Stimulated activated CD4-positive, alpha-beta T cell treated with anti-CD3 and anti-CD28 coated beads, Interleukin-1b, Interleukin-23, amount 100 ng/mL, for 24 hours (primary cell): ENCODE measurements at regions not wholly inside any gene's neighbourhood (a gene's known extent, or its start where the extent isn't known, plus 50 kb on each side); places are given as distances from the start of the nearest gene placed in this dataset.

Source experiments
- DNase-seq, 4 experiments: peaks; one replicate each; pipeline ENCODE4 v3.0.0-alpha.2; 2020; ENCODE audit warnings: low read depth in 4 of 4, low spot score in 1 of 4

DNA sequence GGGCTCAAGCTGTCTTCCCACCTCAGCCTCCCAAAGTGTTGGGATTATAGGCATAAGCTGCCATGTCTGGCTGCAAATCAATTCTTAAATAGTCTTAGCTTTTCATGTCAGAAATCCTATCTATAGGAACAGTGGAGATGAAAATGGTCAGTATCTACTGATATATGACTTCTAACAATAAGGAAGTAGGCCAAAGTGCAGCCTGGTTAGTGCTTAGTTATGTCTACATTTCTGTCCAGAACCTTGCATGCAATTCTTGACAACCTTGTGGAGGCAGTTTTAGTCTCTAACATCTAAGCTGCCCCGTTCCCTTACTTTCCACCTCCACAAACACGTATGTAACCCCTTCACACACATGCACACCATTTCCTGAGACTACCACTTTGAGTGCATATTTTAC, 169.2 kb upstream of the SPATS2L start:
- no peak for DNase-seq

DNA sequence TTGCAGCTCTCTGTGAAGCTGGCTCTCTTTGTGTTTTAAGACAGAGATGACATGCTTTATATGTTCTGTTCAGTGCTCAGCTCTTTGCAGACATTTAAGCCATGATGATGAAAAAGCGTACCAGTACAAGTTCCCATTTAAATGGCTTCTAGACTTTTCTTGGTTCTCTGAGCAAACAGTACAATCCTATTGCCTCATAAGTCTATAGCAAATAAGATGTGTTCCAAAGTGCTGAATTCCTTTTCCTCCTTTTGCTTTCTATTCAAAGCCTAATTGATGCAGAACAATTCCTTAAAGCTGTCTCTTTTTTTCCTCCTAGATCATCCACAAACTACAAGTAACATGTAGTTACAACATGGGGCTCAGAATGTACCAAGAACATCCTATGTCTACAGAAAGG, 168.8 kb upstream of the SPATS2L start:
- DNase-seq, result no peak

DNA sequence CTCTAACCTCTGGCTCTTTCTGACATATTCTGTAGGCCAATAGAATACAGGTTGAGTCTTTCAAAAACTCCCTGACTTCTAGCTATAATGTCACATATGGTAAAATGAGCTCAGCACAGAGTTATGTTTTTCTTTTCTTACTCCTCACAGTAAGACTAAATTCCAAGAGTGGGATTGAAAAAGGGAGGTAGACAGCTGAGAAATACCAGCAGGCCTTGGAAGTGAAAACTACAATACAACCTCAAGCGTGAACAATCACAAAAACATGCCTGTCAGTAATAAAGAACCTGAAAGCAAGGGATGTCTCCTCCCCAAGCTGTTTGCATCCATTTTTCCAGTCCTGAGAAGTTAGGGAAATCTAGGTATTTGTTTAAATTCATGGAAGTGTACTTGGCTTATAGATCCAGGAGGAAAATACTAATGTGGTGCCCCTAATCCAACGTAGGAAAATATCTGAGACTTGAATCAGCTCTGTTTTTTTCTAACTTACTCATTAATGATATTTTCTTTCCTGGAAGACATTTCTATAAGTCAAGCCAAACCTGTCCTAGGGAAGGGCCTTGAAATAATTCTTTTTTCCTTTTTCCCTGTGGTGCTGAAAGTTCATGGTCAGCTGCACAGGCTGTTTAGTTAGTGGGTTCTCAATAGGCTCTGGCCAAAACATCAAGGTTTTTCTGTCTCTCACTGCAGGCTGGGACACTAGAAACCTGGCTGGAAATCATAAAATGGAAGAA, 167.9 kb upstream of the SPATS2L start:
- no peak for DNase-seq

DNA sequence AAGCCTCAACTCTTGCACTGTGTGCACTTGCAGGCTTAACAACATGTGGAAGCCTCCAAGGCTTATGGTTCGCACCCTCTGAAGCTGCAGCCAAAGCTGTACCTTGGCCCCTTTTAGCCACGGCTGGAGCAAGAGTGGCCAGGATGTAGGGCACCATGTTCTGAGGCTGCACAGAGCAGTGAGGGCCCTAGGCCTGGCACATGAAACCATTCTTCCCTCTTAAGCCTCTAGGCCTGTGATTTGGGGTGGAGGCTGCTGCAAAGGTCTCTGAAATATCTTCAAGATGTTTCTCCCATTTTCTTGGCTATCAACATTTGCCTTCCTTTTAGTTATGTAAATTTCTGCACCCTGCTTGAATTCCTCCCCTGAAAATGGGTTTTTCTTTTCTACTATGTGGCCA, 161.9 kb upstream of the SPATS2L start:
- no peak for DNase-seq

DNA sequence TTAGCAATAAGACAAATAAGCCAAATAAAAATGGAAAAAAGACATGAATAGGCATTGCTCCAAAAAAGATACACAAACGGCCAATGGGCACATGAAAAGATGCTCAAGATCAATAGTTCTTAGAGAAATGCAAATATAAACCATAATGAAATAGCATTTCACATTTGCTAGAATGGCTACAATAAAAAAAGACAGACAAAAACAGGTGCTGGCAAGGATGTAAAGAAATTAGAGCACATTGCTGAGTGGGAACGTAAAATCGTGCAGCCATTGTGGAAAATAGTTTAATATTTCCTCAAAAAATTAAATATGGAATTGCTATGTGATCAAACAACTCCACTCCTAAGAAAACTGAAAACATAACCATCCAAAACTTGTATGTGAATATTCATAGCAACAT, 160.0 kb upstream of the SPATS2L start:
- DNase-seq, result no peak

DNA sequence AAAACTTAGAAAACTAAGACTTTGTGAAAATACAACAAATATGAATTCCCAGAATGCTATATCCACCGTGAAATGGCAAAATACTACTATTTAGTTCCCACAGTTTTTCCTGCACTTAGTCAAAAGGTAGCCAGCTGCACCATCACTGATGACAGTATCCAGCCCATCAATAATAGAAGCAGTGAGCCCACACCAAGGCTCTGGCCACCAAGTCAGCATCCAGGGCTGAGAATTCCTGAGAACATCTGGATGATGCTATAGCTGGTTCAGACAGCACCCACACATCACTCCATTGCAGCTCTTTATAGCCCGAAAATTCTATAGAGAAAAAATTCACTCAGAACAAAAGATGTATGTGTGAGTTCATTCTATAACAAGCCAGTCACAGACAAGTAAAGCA, 159.1 kb upstream of the SPATS2L start:
- DNase-seq, result no peak

DNA sequence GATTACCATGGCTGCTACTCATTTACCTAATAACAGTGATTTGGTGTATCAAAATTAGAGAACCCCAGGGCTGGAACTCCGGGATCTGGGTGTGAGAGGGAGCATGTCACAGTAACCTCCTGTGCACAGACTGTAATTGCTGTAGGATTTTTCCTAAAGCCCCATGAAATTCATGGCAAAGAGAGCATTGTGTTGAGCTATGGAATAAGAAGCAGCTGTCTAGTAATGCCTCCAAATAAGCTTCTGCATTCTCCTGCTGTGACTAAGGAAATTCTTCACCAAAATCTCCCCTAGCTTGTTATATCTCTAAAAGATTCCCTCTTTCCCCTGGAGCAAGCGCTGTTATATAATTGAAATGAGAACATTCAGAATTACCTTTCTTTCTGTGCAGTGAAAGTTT, 158.1 kb upstream of the SPATS2L start:
- DNase-seq, result no peak

DNA sequence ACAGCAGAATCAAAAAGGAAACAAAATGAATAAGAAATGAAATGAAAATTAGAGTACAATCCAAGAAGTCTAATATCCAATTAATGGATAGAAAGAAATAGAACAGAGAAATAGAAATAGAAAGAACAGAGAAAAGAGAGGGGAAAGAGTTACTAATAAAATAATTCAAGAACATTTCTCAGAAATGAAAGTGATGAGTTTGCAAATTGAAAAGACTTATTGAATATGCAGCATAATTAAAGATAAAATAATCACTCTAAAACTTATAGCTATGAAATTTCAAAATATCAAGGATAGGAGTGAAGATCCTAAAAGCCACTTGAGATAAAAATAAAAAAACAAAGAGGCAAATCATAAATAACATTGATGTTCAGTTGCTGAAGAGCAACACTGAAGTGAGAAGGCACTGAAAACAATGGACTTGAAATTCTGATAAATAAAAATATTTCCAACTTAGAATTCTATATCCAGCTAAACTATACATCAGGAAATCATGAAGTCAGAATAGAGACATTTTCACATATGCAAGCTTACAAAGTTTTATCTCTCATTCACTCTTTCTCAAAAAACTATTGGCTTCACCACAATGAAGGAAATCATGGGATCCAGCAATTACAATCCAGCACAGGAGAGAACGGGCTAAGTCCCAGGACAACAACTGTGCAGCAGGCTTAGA, 155.9 kb upstream of the SPATS2L start:
- no peak for DNase-seq

DNA sequence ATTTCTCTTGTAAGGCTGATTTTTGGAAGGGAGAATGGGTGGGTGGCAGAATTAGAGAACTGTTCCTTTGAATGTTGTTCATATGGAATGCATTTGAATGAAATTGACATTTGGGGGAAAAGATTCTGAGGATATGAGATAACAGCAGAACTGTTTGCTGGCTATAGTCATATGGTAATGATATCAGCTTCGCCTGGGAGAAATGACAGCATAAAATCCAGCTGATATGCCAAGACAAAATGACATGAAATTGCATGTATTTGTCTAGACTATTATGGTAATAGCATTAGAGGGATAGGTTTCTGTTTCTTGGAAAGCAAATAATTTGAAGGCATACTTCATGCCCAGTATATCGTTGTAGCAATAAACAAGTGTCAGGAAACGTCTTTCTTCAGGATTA, 150.8 kb upstream of the SPATS2L start:
- DNase-seq, result no peak

DNA sequence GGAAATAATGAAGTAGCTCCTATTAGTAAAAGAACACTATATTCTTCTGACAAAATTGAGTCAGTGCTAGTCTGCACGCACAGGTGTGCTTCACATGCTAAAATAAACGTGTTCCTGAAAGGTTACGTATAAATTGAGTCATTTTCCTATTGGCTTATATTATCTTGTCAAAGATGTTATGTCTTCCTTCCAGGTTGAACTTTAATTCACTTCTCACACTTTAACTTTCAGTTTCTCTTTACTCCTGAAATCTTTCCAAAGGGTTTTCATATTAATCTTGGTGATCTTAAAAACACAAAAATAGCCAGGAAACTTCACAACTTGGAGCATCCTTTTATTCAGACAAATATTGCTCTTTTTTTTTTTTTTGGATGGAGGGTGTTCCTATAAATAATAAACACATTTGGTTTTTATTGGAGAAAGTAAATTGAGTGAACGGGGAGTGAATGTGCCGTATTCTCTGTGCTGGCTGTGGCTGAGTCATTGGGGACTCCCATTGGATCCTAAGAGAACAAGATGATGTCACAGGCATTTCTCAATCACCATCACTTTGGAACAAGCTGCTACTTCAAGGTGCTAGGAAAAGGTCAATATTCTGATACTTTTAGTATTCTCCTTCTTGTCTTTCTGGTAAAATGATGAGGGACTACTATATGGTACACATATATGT, 150.2 kb upstream of the SPATS2L start:
- DNase-seq, result no peak

DNA sequence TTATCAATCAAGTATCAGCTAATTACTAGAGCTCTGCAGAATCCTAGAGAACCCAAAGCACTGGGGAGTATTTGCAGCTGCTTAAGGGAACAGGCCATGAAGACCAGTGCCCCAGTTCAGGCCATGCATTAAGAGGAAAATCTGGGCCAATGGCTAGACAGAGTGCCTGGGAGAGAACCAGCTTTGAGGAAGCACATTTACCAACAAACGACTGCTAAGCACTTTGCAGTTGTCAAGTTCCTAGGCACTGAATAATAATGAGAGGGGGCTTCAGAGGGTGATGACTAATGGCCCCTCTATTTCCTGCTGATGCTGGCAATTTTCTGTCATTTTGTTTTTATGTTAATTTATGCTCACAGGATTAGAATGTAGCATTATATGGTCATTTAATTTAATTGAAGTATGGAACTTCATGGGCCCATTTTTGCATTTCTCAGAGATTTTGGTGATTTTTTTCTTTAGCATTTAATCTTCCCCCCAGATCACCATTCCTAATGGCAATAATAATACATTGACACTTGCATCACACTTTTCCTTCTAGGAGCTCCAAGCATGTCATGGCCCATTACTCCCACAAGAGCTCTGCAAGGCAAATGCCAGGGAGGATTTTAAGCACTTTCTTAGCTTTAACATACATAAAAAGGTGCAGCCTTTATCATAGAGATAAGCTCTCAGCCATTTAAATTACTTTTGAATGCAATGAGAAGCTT, 147.7 kb upstream of the SPATS2L start:
- no peak for DNase-seq

DNA sequence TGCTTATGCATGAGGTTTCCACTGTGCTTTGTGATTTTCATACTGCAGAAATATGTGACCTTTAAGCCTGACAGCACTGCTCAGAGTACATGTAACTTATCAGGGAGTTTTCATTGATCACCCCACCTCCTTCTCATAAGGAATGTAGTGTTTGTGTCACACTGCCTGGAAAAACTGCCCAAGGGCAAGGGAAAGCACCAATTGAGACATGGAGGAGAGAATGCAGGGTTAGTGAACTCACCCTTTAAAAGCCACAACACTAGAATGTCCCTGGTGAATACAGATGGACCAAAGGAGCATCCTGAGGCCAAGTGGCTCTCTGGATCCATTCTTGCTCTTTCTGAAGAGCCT, 147.2 kb upstream of the SPATS2L start:
- DNase-seq, result no peak

DNA sequence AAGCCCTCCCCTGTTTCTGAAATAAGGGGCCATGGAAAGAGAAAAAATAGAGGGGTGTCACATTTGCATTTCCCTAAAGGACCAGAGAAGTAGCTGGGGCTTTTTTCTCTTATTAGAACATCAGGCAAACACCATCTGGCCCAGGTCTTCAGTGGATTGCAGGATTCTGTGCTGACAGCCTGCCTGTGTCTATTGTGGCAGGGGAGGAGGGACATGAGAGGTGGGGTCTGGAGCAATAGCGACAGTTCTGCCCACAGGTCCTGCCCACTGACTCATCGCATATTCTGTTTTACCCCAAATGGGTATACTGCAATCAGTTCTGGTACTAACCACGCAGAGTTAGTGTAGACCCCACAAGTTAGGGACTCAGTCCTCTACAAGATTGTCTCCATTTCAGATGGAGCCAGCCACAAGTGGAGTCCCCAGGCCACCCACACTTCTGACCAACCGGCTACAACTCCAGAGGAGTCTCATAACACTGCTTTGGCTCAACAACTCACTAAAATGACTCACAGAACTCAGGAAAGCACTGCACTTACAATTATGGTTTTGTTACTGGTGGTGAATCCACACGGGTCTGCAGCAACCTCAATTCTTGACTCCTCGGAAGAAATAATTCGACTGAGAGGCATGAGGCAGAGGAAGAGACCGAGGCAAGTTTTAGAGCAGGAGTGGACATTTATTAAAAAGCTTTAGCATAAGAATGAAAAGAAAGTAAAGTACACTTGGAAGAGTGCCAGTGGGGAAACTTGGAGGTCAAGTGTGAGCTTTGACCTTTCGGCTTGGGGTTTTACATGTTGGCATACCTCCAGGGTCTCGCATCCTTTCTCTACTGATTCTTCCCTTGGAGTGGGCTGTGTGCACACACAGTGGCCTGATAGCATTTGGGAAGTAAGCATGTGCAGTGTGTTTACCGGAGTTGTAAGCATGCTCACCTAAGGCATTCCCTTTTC, 146.4 kb upstream of the SPATS2L start:
- DNase-seq, result no peak

DNA sequence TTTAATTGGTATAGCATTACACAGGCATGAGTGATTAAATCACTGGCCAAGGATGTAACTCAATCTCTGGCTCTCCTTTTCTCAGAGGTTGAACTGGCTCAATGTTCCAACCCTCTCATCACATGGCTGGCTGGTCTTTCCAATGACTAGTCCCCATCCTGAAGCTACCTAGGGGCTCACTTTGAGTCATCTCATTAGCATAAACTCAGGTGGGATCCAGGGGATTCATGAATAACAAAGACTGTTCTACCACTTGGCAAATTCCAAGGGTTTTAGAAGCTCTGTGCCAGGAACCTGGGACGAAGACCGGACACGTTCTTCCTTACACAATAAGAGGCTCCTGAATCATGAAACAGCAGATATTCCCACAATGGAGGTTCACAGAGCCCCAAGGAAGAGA, 145.0 kb upstream of the SPATS2L start:
- no peak for DNase-seq

DNA sequence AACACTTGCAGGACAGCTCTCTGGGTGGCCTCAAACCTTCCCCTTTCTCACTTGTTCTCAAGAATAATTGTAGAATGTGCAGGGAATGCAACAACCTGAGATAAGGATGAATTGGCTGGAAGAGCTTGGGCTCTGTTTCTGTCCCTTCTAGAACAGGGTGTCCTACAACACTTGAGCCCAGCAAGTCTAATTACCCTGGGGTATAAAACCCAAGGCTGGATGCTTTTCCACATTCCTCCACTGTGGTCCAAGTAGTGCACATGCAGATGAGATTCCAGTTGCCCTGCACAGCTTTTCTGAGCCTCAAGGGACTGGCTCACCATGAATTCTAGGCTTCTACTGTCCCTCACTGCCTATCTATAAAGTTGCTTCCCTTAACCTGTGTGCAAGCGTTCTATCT, 140.8 kb upstream of the SPATS2L start:
- no peak for DNase-seq

DNA sequence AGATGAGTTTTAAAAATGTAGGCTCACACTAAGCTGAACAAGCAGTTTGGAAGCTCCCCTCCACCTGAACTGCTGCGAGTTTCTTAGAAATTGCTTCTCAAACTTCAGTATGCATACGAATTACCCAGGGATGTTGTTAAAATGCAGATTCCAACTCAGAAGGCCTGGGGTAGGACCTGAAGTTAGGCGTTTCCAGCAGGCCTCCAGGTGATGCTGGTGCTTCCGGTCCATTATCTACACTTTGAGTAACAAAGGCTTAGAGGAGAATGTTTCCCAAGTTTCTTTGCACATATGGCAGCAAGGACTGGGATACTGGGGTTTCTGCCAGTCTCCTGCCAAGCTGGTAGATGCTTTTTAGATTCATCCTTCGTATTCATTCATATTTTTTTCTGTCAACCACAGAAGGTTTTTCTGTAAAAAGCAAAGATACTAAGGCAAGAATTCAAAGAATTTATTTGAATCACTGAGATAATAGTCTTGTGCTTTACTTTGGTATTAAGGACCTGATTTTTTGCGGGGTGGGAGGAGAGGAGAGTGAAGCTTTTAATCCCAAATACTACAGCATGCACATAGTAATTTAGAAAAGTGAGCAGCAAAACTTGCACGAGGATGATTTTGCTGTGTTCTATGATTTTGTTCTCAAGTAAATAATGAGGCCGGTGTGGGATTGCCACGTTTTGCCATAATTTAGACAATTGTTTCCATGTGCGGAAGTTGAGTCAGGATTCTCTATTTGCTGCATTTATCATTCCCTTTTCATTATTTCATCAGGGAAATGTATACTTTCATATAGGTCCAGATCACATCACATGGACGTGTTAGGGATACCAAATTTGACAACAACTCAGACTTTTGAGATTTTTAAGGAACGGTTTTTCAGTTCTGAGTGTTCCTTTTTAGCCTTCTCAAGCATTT, 137.6 kb upstream of the SPATS2L start:
- no peak for DNase-seq

DNA sequence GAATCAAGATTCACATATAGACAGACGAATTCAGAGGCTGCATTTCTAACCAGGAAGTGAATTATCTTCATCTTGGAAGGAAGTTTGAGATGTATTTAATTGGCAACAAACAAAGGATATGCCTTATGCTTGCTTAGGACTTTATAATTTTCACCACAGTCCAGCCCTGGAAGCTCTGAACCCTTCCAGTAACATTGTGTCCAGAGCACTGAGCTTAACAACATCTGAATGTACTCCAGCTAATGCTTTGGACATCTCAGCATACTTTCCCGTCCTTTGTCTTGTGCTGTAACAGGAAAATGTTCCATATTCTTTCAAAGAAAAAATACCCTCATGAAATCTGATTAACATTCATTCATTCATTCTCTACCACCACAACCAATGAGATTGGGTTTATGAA, 136.3 kb upstream of the SPATS2L start:
- no peak for DNase-seq

DNA sequence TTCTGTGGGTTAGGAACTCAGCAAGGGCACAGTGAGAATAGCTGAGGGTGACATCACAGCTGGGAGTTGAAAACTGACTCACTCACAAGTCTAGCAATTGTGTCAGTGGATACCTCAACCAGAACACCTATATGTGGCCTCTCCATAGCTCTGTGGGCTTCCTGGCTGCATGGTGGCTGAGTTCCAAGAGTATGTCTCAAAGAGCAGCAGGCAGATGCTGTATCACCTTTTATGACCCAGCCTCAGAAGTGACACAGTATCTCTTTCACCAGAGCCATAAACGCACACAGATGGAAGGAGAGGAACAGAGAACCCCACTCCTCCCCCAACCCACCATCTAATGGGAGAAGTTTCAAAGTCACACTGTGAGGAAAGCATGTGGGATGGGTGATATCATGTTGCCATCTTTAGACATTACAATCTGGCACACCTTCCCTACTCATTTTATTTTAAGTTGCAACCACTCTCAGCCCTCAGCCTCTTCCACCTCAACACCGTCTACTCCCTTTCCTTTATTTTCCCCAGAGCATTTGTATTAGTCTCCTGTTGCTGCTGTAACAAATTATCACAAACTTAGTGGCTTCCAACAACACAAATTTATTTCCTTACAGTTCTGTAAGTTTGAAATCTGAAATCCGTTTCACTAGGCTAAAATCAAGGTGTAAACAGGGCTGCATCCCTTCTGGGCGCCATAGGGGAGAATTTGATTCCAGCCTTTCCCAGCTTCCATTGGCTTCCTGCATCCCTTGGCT, 134.6 kb upstream of the SPATS2L start:
- no peak for DNase-seq

DNA sequence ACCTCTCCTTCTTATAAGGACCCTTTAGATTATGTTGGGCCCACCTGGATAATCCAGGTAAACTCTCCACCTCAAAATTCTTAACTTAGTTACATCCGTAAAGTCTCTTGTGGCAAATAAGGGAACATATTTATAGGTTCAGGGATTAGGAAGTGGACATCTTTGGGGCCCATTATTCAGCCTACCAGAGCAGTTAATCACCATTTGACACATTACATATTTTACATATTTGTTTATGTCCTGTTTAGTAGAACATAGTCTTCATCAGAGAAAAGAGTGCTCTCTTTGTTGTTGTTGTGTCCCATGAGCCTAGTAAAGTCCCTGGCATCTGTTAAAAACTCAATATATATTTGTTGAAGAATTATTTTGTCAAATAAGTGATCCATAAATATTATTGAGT, 134.0 kb upstream of the SPATS2L start:
- no peak for DNase-seq
